A673 (cell line): ENCODE measurements at regions not wholly inside any gene's neighbourhood (a gene's known extent, or its start where the extent isn't known, plus 50 kb on each side); places are given as distances from the start of the nearest gene placed in this dataset.

Experiments
- CTCF ChIP-seq: fragments of 300-800, 200-600 bp; sonication (generic); conservative IDR thresholded peaks from 2 replicates; pipeline ENCODE4 v1.5.1; 2017; ENCODE audit warnings: low read depth, mild to moderate bottlenecking, antibody characterized with exemption, low read length, moderate library complexity, mixed read lengths
- EZH2 ChIP-seq: fragments of 200-600 bp; sonication (generic); IDR thresholded peaks from 2 replicates; pipeline ENCODE4 v1.6.1; 2017; ENCODE audit warnings: borderline replicate concordance, low read depth, mild to moderate bottlenecking, mixed read lengths, antibody characterized with exemption, low read length; ENCODE audit not compliant: poor library complexity, severe bottlenecking

DNA sequence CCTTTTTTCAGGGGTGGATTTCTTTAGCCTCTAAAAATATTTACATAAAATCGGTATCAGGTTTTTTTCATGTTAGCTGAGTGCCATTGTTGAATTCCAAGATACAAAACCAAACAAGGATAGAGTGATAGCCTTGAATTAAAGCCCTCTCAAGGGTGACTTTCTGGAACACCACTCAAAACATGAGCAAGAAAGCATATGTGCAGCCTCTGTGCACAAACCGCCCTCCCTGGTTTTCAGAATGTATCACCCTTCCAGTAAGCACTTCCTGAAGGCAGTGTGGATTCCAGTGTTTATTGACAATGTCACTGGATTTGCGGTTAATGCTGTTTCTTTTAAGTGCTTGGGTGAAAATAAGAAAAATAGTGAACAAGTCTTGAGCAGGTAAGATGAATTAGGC is 597.7 kb downstream of the TMEM114 start:
- TF ChIP-seq CTCF (no peak), EZH2 (no peak)
